MCF 10A (cell line): ENCODE measurements at regions not wholly inside any gene's neighbourhood (a gene's known extent, or its start where the extent isn't known, plus 50 kb on each side); places are given as distances from the start of the nearest gene placed in this dataset.

Source experiments
- BruUV-seq: library from RNA; stranded (reverse); fragments of 400-500 nt; replicated peaks from 2 replicates; lab custom pipeline; 2021; lab: Mats Ljungman, UMichigan
- CTCF ChIA-PET: fragments of 300-600 bp; sonication (Branson Sonifier 250); formaldehyde crosslinking; extraction: SDS; loops from one replicate; lab custom pipeline; 2021; ENCODE audit warnings: antibody characterized with exemption, inconsistent platforms; lab: Yijun Ruan, JAX
- POLR2A ChIA-PET: fragments of 300-600, 350-650 bp; sonication (Branson Sonifier 250); formaldehyde crosslinking; extraction: SDS; loops from one replicate; lab custom pipeline; 2020; ENCODE audit warnings: antibody characterized with exemption, inconsistent platforms; lab: Yijun Ruan, JAX
- DNase-seq: peaks from one replicate; pipeline ENCODE4 v3.0.0-alpha.2; 2018; ENCODE audit not compliant: unreplicated experiment
- H3K27ac Mint-ChIP-seq: one replicate; pipeline ENCODE4 v1.8.0; 2022; ENCODE audit warnings: mild to moderate bottlenecking, low read depth, mixed read lengths; ENCODE audit not compliant: unreplicated experiment
- H3K27me3 Mint-ChIP-seq: one replicate; pipeline ENCODE4 v1.8.0; 2022; ENCODE audit warnings: mixed read lengths; ENCODE audit not compliant: insufficient read depth, unreplicated experiment
- H3K36me3 Mint-ChIP-seq: one replicate; pipeline ENCODE4 v1.8.0; 2022; ENCODE audit warnings: mild to moderate bottlenecking, moderate library complexity, mixed read lengths; ENCODE audit not compliant: insufficient read depth, unreplicated experiment
- H3K4me1 Mint-ChIP-seq: one replicate; pipeline ENCODE4 v1.8.0; 2022; ENCODE audit warnings: mixed read lengths; ENCODE audit not compliant: insufficient read depth, unreplicated experiment
- H3K4me3 Mint-ChIP-seq: one replicate; pipeline ENCODE4 v1.8.0; 2022; ENCODE audit warnings: mild to moderate bottlenecking, moderate library complexity, mixed read lengths; ENCODE audit not compliant: unreplicated experiment
- H3K9me3 Mint-ChIP-seq: one replicate; pipeline ENCODE4 v1.8.0; 2022; ENCODE audit warnings: mixed read lengths; ENCODE audit not compliant: unreplicated experiment
- CTCF ChIP-seq: fragments of 200-600 bp; IDR thresholded peaks from one replicate; pipeline ENCODE4 v1.8.0; 2022; ENCODE audit warnings: antibody characterized with exemption, mild to moderate bottlenecking; ENCODE audit not compliant: unreplicated experiment
- intact Hi-C: fragments of 100-400 bp; cut with micrococcal nuclease; formaldehyde crosslinking; loops from 2 replicates; pipeline ENCODE4 v1.14.1; 2022

GRCh38 chr11:23991165-23991539 lies 505.7 kb upstream of the LUZP2 start:
- intact Hi-C loops, result no loop called here
- BruUV-seq, result no TSS peak
- Mint-ChIP-seq H3K36me3 (no peaks in the 10 kb centered on the region), H3K4me3 (no peak overlapping the region), H3K4me1 (peaks cover 20% of the 10 kb centered on the region), H3K27me3 (no peaks in the 10 kb centered on the region), H3K27ac (no peak overlapping the region), H3K9me3 (peaks cover under 1% of the 10 kb centered on the region)
- ChIA-PET POLR2A (no interaction called here), CTCF (no interaction called here)
- TF ChIP-seq CTCF, result no peak
- no peak for DNase-seq

GRCh38 chr11:23995891-23996290 lies 501.0 kb upstream of the LUZP2 start:
- TF ChIP-seq CTCF, result no peak
- H3K36me3 Mint-ChIP-seq, result no peaks in the 10 kb centered on the region
- intact Hi-C loops, result no loop called here
- BruUV-seq, result no TSS peak
- no peaks in the 10 kb centered on the region for H3K27me3 Mint-ChIP-seq
- peaks cover 5% of the 10 kb centered on the region for H3K4me1 Mint-ChIP-seq
- peaks cover 19% of the 10 kb centered on the region for H3K9me3 Mint-ChIP-seq
- no peak overlapping the region for H3K27ac Mint-ChIP-seq
- CTCF ChIA-PET, result no interaction called here
- POLR2A ChIA-PET, result no interaction called here
- H3K4me3 Mint-ChIP-seq, result no peak overlapping the region
- DNase-seq, result no peak

GRCh38 chr11:23997356-23997755 lies 499.5 kb upstream of the LUZP2 start:
- H3K9me3 Mint-ChIP-seq, result peaks cover 20% of the 10 kb centered on the region
- H3K4me1 Mint-ChIP-seq, result no peaks in the 10 kb centered on the region
- H3K36me3 Mint-ChIP-seq, result no peaks in the 10 kb centered on the region
- no peaks in the 10 kb centered on the region for H3K27me3 Mint-ChIP-seq
- no peak for DNase-seq
- ChIA-PET CTCF (interaction anchor here (0.6 kb wide), 1 partner anchor 31 kb away, joined by 6 read pairs; no protein-coding TSS in a partner anchor), POLR2A (no interaction called here)
- H3K27ac Mint-ChIP-seq, result no peak overlapping the region
- intact Hi-C loops, result no loop called here
- H3K4me3 Mint-ChIP-seq, result no peak overlapping the region
- BruUV-seq, result no TSS peak
- TF ChIP-seq CTCF, result no peak

- Mint-ChIP-seq H3K27me3 (no peaks in the 10 kb centered on the region), H3K4me1 (no peaks in the 10 kb centered on the region), H3K4me3 (no peak overlapping the region), H3K36me3 (no peaks in the 10 kb centered on the region), H3K9me3 (peaks cover 6% of the 10 kb centered on the region), H3K27ac (no peak overlapping the region)
- DNase-seq, result no peak
- POLR2A ChIA-PET, result interaction anchor here (0.6 kb wide), 1 partner anchor 418 kb away, joined by 4 read pairs; no protein-coding TSS in a partner anchor
- intact Hi-C loops, result no loop called here
- no TSS peak for BruUV-seq
- no peak for TF ChIP-seq CTCF
- CTCF ChIA-PET, result interaction anchor here (0.6 kb wide), 1 partner anchor 310 kb away, joined by 4 read pairs; no protein-coding TSS in a partner anchor
Observed at GRCh38 chr11:24005202-24005876, 491.5 kb upstream of the LUZP2 start.
